ENCODE measurements at regions not wholly inside any gene's neighbourhood (a gene's known extent, or its start where the extent isn't known, plus 50 kb on each side); places are given as distances from the start of the nearest gene placed in this dataset.

DNA sequence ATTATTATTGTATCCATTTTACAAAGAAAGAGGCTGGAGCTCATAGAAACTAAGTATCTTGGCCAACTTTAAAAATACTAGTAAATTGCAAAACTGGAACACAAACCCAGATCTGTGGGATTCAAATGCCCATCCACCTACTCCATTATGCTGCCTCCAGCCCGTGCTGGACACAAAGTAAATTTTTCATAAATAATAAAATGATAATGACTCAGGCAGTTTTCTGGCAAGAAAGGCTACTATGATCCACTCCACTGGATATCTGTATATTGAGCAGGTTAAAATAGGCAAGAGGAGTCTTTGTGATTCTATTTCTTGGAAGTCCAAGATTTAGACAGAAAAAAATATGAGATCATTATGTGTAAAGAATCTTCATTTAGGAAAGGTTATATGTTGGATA lies 138.3 kb upstream of the DUSP10 start:
- TF ChIP-seq ZFP3 (CRISPR knock-in tag; IDR thresholded peaks at IDR 0.05), result no peak
- TF ChIP-seq GLIS3 (CRISPR knock-in tag; IDR thresholded peaks at IDR 0.05), result no peak
- no peak for TF ChIP-seq ZFP30 (CRISPR knock-in tag; IDR thresholded peaks at IDR 0.05)
- no peak for TF ChIP-seq ZNF70 (CRISPR knock-in tag; IDR thresholded peaks at IDR 0.05)
- no peak for TF ChIP-seq ZNF565 (CRISPR knock-in tag; conservative IDR thresholded peaks at IDR 0.05; ENCODE audit: low read depth)
- TF ChIP-seq BACH2 (CRISPR knock-in tag; IDR thresholded peaks at IDR 0.05; ENCODE audit: borderline replicate concordance), result no peak
- TF ChIP-seq SNAI2 (CRISPR knock-in tag; IDR thresholded peaks at IDR 0.05), result no peak
- TF ChIP-seq, protein P1, sequence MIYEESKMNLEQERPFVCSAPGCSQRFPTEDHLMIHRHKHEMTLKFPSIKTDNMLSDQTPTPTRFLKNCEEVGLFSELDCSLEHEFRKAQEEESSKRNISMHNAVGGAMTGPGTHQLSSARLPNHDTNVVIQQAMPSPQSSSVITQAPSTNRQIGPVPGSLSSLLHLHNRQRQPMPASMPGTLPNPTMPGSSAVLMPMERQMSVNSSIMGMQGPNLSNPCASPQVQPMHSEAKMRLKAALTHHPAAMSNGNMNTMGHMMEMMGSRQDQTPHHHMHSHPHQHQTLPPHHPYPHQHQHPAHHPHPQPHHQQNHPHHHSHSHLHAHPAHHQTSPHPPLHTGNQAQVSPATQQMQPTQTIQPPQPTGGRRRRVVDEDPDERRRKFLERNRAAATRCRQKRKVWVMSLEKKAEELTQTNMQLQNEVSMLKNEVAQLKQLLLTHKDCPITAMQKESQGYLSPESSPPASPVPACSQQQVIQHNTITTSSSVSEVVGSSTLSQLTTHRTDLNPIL (CRISPR knock-in tag; IDR thresholded peaks at IDR 0.05; ENCODE audit: low read depth), result no peak
- no peak for TF ChIP-seq RARB (CRISPR knock-in tag; IDR thresholded peaks at IDR 0.05)
- TF ChIP-seq, protein P2, sequence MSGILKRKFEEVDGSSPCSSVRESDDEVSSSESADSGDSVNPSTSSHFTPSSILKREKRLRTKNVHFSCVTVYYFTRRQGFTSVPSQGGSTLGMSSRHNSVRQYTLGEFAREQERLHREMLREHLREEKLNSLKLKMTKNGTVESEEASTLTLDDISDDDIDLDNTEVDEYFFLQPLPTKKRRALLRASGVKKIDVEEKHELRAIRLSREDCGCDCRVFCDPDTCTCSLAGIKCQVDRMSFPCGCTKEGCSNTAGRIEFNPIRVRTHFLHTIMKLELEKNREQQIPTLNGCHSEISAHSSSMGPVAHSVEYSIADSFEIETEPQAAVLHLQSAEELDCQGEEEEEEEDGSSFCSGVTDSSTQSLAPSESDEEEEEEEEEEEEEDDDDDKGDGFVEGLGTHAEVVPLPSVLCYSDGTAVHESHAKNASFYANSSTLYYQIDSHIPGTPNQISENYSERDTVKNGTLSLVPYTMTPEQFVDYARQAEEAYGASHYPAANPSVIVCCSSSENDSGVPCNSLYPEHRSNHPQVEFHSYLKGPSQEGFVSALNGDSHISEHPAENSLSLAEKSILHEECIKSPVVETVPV (CRISPR knock-in tag; IDR thresholded peaks at IDR 0.05), result no peak
- no peak for TF ChIP-seq ZC3H10 (CRISPR knock-in tag; IDR thresholded peaks at IDR 0.05)
- TF ChIP-seq, protein P3, sequence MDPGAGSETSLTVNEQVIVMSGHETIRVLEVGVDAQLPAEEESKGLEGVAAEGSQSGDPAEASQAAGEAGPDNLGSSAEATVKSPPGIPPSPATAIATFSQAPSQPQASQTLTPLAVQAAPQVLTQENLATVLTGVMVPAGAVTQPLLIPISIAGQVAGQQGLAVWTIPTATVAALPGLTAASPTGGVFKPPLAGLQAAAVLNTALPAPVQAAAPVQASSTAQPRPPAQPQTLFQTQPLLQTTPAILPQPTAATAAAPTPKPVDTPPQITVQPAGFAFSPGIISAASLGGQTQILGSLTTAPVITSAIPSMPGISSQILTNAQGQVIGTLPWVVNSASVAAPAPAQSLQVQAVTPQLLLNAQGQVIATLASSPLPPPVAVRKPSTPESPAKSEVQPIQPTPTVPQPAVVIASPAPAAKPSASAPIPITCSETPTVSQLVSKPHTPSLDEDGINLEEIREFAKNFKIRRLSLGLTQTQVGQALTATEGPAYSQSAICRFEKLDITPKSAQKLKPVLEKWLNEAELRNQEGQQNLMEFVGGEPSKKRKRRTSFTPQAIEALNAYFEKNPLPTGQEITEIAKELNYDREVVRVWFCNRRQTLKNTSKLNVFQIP (CRISPR knock-in tag; IDR thresholded peaks at IDR 0.05; ENCODE audit: borderline replicate concordance, low read depth), result no peak
- no peak for TF ChIP-seq ARNTL (CRISPR knock-in tag; IDR thresholded peaks at IDR 0.05; ENCODE audit: borderline replicate concordance, low read depth)
- TF ChIP-seq CSDC2 (CRISPR knock-in tag; IDR thresholded peaks at IDR 0.05), result no peak
- ATAC-seq, result peak; percentile 73

DNA sequence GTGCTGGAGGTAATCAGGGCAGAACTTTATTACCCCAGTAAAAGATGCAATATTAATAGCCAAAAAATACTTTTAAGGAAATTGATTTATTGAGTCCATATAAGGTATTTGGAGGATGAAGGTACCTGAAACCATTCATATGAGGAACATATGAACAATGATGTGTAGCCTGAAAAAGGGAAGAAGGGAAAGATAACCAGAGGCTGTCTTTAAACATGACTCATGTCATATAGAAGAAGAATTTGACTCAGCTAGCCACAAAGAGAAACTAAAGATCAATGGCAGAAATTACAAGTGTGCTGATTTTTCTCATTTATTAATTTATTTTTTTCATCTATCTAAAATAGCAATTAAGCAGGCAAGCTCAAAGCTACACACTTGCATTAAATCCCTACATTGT lies 136.2 kb upstream of the DUSP10 start:
- no peak for TF ChIP-seq OSR1 (CRISPR knock-in tag; IDR thresholded peaks at IDR 0.05)
- no peak for TF ChIP-seq ZNF70 (CRISPR knock-in tag; IDR thresholded peaks at IDR 0.05)
- no peak for TF ChIP-seq ZNF565 (CRISPR knock-in tag; conservative IDR thresholded peaks at IDR 0.05; ENCODE audit: low read depth)
- TF ChIP-seq TCF4 (CRISPR knock-in tag; IDR thresholded peaks at IDR 0.05; ENCODE audit: borderline replicate concordance), result no peak
- TF ChIP-seq TOX (CRISPR knock-in tag; IDR thresholded peaks at IDR 0.05; ENCODE audit: borderline replicate concordance), result no peak
- ATAC-seq, result no peak

DNA sequence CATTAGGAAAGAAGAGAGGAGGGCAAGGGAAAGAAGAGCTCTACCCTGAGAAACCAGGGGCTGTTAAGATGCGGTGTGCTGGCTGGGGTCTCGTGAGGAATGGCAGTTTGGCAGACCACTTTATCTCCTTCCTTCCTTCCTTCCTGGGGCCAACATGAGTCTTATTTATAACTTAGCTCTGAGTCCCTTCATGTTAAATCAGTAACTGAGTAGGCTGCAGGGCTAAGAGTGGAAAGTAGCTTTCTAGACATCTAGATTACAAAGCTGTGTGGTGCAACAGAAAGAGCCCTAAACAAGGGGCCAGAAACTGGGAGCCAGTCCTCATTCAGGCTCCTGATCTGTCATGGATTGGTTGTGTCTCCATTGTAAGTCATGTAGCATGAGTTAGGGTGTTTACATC lies 135.4 kb upstream of the DUSP10 start:
- no peak for TF ChIP-seq OSR1 (CRISPR knock-in tag; IDR thresholded peaks at IDR 0.05)
- no peak for TF ChIP-seq TOX (CRISPR knock-in tag; IDR thresholded peaks at IDR 0.05; ENCODE audit: borderline replicate concordance)
- TF ChIP-seq, protein P4, sequence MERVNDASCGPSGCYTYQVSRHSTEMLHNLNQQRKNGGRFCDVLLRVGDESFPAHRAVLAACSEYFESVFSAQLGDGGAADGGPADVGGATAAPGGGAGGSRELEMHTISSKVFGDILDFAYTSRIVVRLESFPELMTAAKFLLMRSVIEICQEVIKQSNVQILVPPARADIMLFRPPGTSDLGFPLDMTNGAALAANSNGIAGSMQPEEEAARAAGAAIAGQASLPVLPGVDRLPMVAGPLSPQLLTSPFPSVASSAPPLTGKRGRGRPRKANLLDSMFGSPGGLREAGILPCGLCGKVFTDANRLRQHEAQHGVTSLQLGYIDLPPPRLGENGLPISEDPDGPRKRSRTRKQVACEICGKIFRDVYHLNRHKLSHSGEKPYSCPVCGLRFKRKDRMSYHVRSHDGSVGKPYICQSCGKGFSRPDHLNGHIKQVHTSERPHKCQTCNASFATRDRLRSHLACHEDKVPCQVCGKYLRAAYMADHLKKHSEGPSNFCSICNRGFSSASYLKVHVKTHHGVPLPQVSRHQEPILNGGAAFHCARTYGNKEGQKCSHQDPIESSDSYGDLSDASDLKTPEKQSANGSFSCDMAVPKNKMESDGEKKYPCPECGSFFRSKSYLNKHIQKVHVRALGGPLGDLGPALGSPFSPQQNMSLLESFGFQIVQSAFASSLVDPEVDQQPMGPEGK (CRISPR knock-in tag; IDR thresholded peaks at IDR 0.05; ENCODE audit: borderline replicate concordance), result no peak
- no peak for TF ChIP-seq ARNTL (CRISPR knock-in tag; IDR thresholded peaks at IDR 0.05; ENCODE audit: borderline replicate concordance, low read depth)
- no peak for TF ChIP-seq CSDC2 (CRISPR knock-in tag; IDR thresholded peaks at IDR 0.05)
- no peak for TF ChIP-seq ISL1 (CRISPR knock-in tag; IDR thresholded peaks at IDR 0.05)
- no peak for TF ChIP-seq BACH2 (CRISPR knock-in tag; IDR thresholded peaks at IDR 0.05; ENCODE audit: borderline replicate concordance)
- TF ChIP-seq, protein P3 (CRISPR knock-in tag; IDR thresholded peaks at IDR 0.05; ENCODE audit: borderline replicate concordance, low read depth), result no peak
- TF ChIP-seq, protein P5, sequence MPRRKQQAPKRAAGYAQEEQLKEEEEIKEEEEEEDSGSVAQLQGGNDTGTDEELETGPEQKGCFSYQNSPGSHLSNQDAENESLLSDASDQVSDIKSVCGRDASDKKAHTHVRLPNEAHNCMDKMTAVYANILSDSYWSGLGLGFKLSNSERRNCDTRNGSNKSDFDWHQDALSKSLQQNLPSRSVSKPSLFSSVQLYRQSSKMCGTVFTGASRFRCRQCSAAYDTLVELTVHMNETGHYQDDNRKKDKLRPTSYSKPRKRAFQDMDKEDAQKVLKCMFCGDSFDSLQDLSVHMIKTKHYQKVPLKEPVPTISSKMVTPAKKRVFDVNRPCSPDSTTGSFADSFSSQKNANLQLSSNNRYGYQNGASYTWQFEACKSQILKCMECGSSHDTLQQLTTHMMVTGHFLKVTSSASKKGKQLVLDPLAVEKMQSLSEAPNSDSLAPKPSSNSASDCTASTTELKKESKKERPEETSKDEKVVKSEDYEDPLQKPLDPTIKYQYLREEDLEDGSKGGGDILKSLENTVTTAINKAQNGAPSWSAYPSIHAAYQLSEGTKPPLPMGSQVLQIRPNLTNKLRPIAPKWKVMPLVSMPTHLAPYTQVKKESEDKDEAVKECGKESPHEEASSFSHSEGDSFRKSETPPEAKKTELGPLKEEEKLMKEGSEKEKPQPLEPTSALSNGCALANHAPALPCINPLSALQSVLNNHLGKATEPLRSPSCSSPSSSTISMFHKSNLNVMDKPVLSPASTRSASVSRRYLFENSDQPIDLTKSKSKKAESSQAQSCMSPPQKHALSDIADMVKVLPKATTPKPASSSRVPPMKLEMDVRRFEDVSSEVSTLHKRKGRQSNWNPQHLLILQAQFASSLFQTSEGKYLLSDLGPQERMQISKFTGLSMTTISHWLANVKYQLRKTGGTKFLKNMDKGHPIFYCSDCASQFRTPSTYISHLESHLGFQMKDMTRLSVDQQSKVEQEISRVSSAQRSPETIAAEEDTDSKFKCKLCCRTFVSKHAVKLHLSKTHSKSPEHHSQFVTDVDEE (CRISPR knock-in tag; IDR thresholded peaks at IDR 0.05), result no peak
- TF ChIP-seq TCF4 (CRISPR knock-in tag; IDR thresholded peaks at IDR 0.05; ENCODE audit: borderline replicate concordance), result no peak
- no peak for TF ChIP-seq ZNF565 (CRISPR knock-in tag; conservative IDR thresholded peaks at IDR 0.05; ENCODE audit: low read depth)
- TF ChIP-seq ZNF70 (CRISPR knock-in tag; IDR thresholded peaks at IDR 0.05), result no peak
- no peak for TF ChIP-seq ZFP30 (CRISPR knock-in tag; IDR thresholded peaks at IDR 0.05)
- no peak for TF ChIP-seq ZNF8 (CRISPR knock-in tag; IDR thresholded peaks at IDR 0.05)
- TF ChIP-seq ZC3H10 (CRISPR knock-in tag; IDR thresholded peaks at IDR 0.05), result no peak
- TF ChIP-seq, protein P2 (CRISPR knock-in tag; IDR thresholded peaks at IDR 0.05), result no peak
- ATAC-seq, result no peak

All from SK-N-SH treated with all-trans-retinoic acid at 6 μM for 48 hours (cell line).